SIG-M5 (cell line): ENCODE measurements at regions not wholly inside any gene's neighbourhood (a gene's known extent, or its start where the extent isn't known, plus 50 kb on each side); places are given as distances from the start of the nearest gene placed in this dataset.
"Not testable (repeated sequence)": the region's sequence is repeated elsewhere in the genome, so short reads cannot be mapped to it uniquely, and the experiment has no call there.

Experiments used
- DNase-seq: peaks from one replicate; lab custom pipeline; 2025; lab: John Stamatoyannopoulos, UW

GRCh38 chr12:131274906-131275305, 321.2 kb downstream of the ADGRD1 start:
- no peak for DNase-seq

GRCh38 chr12:131275824-131276223, 322.1 kb downstream of the ADGRD1 start:
- no peak for DNase-seq

DNA sequence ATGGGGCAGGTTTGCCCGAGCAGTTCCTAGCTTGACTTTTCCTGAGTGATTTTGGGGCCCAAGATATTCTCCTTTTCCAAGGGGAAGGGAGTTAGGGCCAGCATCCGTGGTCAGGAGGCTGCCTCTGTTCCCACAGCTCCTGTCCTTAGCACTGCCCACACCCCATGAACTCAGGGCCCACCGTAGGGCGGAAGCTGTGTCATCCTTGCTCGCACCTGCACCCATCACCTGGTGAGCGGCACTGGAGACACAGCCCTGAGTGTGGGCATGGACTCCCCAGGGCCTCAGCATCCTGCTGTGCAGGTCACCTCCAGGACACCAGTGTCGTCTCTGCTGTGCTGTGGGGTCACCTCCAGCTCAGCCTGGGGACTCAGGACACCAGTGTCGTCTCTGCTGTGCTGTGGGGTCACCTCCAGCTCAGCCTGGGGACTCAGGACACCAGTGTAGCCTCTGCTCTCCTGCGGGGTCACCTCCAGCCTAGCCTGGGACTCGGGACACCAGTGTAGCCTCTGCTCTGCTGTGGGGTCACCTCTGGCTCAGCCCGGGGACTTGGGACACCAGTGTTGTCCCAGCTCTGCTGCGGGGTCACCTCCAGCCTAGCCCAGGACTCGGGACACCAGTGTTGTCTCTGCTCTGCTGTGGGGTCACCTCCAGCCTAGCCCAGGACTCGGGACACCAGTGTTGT, 322.9 kb downstream of the ADGRD1 start:
- DNase-seq, result no peak

GRCh38 chr12:131277186-131278091, 323.7 kb downstream of the ADGRD1 start:
- not testable (repeated sequence) for DNase-seq

- DNase-seq, result not testable (repeated sequence)
Observed at GRCh38 chr12:131278451-131279115, 324.9 kb downstream of the ADGRD1 start.

- DNase-seq, result no peak
Observed at GRCh38 chr12:131279281-131279921, 325.7 kb downstream of the ADGRD1 start.

DNA sequence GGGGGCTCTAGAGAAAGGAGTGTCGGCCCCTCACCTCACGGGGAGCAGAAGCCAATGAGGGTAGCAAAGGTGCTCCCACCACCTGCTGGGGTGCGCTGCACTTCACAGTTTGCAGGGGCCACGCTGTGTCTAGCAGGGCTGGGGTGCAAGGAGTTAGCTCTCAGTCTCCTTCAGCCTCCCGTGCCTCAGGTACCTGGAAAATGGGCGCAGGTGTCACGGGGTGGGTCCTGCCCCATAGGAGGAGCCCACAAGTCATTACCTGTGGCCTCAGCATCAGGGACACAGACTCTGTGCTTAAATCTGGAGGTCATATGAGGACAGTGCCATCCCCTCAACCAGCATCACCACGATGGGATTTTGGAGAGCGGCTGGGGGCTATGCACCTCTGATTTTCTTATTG, 326.7 kb downstream of the ADGRD1 start:
- no peak for DNase-seq

- no peak for DNase-seq
Observed at GRCh38 chr12:131281016-131281415, 327.3 kb downstream of the ADGRD1 start.

DNA sequence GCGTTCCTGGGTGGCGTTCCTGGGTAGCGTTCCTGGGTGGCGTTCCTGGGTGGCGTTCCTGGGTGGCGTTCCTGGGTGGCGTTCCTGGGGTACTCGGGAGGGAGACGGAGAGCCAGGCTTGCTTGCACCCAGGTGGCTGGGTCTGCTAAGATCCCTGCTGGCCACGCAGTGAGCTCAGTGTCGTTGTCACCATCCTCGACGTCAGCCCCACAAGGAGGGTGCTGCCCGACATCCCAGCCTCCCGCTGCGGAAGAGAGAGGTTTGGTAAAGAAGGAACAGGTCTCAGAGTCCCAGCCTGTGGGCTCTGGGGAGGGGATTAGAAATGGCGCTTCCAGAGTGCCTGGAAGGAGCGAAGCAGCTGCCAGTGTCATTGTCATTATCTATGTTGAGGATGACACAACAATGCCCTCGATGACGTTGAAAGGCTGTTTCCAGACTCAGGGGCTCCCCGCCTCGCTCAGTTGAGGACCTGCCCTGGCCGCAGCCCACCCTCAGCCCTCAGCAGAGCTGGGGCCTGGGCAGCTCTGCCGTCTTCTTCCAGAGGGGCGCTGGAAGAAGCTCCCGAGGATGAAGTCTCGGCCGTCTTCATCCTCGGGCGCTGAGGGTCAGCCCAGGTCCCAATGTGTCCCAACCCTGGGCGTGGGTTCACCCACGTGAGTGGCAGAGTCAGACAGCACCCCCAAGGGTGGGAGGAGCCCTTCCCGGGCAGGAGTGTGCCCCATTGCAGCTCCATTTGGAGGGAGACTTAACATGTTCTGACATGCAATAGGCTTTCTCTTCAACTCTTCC, 328.8 kb downstream of the ADGRD1 start:
- no peak for DNase-seq

DNA sequence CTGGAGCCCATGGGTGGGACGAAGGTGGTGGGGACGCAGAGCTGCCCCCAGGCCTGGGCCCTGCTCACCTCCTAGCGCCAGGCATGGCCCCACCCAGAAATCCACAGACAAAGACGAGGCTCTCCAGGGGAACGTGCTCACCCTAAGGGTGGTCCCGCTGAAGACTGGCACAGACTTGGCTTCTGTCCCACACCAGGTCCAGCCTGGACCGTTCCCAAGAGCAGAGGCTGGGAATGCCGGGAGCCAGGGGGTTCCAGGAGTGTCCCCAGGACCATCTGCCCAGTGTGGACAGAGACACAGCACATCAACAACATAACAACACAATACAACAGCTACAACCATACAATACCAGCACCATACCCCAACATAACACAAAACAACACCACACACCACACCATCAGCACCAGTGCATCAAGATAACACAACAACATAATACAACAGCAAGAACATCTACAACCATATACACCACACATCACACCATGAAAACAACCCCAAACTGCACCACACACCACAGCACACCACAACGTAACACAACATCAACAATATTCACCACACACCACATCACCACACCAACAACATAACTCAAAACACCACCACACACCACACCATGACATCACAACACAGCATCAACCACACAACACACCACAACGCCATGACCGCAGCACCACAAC, 329.6 kb downstream of the ADGRD1 start:
- no peak for DNase-seq

- not testable (repeated sequence) for DNase-seq
Observed at GRCh38 chr12:131283862-131284825, 330.4 kb downstream of the ADGRD1 start.

DNA sequence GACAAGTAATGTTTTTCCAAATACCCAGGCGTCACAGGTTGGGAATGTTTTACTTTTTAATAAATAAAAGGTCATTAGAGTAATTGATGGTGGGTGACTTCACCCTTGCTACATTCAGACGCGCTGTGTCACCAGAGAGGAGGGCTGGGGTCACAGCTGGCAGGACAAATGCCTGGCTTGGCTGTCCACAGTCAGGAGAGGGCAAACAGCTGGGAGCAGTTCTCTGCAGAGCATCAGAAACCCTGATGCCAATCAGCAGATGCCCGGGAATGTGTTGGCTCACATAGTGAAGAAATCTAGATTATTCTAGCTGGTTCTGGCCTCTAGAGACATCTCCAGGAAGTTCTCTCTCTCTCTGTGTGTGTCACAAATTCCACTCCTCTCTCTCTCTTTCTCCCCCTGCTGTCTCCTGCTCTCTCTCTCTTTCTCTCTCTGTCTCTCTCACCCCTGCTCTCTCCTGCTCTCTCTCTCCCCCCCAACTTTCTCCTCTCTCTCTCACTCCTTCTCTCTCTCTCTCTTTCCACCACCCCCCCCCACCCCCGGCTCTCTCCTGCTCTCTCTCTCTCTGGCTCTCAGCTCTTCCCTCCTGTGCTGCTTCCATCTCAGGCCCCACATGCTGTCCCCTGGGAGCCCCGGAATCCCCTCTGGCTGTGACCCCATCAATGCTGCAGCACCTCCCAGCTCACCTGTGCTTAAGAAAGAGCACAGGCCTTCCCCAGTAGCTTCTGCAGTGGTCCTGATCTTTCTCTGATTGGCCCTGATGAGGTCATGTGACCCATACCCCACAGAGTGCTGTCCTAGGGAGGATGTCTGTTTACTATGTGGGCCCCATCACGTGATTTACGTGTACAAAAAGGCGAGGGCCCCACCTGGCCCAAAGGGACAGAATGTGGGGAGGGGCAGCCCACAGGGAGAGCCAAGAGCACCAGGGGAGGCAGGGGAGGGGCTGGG, 331.5 kb downstream of the ADGRD1 start:
- not testable (repeated sequence) for DNase-seq

DNA sequence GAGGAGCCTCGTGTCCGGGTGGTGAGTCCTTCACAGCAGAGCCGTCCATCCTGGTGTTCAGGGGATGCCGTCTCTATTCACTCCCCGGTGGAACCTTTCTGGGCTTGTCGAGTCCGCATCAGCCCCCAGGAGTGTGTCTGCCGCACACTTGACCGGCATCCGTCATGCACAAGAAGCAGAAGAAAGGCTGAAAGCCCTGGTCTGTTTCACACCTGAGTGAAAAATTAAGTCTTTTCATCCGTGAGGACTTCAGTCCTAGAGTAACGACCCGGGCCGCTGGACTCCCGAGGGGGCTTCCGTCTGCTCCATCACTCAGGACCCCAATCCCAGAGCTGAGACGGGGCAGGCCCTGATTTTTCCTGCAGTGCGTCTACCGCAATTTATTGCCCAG, 332.2 kb downstream of the ADGRD1 start:
- DNase-seq, result not testable (repeated sequence)

DNA sequence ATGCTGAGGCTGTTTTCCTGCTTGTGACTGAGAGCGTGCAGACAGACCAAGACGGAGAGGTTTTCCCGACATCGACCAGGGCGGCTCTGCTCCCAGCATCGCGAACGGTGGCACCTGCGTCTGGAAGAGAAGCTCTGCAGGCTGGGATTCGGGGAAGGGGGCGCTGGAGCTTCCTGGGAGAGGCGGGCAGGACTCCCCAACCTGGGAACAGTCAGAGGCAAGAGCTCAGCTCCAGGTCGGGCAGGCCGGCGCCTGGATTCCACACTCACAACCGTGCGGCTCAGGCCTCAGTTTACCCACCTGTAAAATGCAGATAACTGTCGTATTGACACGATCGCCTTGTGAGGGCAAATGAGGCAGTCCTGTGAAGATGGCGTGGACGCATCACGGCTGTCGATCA, 332.6 kb downstream of the ADGRD1 start:
- not testable (repeated sequence) for DNase-seq

DNA sequence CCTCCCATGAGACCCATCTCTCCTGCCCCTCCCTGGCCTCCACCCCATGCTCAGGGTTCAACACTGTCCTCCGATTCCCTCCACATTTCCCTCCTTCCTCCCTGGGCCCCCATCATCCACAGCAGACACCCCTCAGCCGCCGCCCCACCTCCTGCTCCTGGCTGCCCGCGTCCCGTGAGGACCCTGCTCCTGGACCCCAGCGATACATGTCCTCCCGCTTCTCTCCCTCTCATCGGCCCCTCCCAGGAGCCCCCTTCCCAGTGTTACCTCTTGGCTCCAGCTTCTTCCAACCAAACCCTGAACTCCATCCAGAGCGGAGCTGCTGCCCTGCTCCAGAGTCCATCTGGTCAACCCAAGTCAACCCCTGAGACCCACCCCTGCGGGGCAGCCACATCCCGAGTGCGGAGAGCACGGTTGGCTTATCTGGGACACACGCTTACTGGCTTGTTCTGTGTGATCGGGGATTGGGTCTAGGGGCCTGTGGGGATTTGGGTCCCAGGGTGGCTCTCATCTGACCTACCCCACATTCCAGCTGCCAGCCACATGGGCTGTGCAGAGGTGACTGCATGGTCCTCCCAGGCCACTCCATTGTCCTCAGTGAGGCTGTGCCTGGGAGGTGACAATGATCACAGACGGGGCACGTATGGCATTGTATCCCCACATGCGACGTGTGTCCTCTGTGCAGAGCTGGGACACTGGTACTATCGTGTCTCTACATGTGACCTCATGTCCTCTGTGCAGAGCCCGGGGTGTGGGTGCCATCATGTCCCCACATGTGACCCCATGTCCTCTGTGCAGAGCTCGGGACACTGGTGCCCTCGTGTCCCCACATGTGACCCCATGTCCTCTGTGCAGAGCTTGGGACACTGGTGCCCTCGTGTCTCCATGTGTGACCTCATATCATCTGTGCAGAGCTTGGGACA, 333.6 kb downstream of the ADGRD1 start:
- no peak for DNase-seq

DNA sequence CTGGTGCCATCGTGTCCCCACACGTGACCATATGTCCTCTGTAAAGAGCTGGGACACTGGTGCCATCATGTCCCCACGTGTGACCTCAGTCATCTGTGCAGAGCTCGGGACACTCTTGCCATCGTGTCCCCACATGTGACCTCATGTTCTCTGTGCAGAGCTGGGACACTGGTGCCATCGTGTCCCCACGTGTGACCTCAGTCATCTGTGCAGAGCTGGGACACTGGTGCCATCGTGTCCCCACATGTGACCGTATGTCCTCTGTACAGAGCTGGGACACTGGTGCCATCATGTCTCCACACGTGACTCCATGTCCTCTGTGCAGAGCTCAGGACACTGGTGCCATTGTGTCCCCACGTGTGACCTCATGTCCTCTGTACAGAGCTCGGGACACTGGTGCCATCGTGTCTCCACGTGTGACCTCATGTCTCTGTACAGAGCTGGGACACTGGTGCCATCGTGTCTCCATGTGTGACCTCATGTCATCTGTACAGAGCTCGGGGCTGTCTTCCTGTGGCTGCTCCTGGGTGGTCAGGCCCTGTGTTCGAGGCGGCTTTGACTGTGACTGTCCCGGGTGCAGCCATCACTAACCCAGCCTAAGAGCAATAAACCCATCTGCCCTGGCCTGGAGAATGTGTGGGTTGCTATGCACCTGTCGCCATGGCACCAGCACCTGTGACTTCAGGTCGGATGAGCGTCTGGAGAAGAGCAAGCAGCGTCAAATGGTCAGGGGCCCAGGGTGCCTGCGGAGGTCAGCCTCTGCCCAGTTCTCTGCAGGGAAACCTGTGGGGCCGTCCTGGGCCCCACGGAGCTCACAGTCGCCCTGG, 334.4 kb downstream of the ADGRD1 start:
- DNase-seq, result no peak
